BE2C (cell line): ENCODE measurements at regions not wholly inside any gene's neighbourhood (a gene's known extent, or its start where the extent isn't known, plus 50 kb on each side); places are given as distances from the start of the nearest gene placed in this dataset.

Experiments used
- DNase-seq: peaks from one replicate; pipeline ENCODE4 v3.0.0-alpha.2; 2020
- H3K27me3 ChIP-seq: fragments of 250-450 bp; sonication (Bioruptor Pico); 2 replicates; pipeline ENCODE4 v1.5.1; 2020; ENCODE audit warnings: mild to moderate bottlenecking
- H3K36me3 ChIP-seq: fragments of 250-450 bp; sonication (Bioruptor Pico); 2 replicates; pipeline ENCODE4 v1.5.1; 2020; ENCODE audit warnings: mild to moderate bottlenecking
- H3K4me1 ChIP-seq: fragments of 250-450 bp; sonication (Bioruptor Pico); 2 replicates; pipeline ENCODE4 v1.5.1; 2020
- H3K4me3 ChIP-seq: 2 replicates; pipeline ENCODE4 v1.5.1; 2011; ENCODE audit warnings: low read depth, low read length
- H3K9me3 ChIP-seq: fragments of 250-450 bp; sonication (Bioruptor Pico); 2 replicates; pipeline ENCODE4 v1.5.1; 2020
- TF ChIP-seq, protein P1 (sequence below): IDR thresholded peaks from 2 replicates; pipeline ENCODE4 v1.5.1; 2012; ENCODE audit warnings: mild to moderate bottlenecking, low read depth, low read length

DNA sequence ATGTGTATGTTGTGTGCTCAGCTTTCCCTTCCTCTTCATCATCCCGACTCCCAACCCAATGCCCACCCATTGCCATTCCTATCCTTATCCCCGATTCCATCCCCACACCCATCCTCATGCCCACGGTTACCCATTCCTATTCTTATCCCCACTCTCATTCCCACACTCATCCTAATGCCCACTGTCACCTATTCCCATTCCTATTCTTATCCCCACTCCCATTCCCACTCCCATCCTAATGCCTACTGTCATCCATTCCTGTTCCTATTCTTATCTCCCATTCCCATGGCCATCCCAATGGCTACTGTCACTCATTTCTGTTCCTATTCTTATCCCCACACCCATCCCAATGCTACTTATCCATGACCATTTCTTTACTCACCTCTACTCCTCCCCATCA, 254.1 kb downstream of the DHX35 start:
- Histone ChIP-seq H3K27me3 (no peaks in the 10 kb centered on the region; the same call in 1 of the 2 replicates), H3K4me1 (peaks cover 8% of the 10 kb centered on the region)
- DNase-seq: no peak

DNA sequence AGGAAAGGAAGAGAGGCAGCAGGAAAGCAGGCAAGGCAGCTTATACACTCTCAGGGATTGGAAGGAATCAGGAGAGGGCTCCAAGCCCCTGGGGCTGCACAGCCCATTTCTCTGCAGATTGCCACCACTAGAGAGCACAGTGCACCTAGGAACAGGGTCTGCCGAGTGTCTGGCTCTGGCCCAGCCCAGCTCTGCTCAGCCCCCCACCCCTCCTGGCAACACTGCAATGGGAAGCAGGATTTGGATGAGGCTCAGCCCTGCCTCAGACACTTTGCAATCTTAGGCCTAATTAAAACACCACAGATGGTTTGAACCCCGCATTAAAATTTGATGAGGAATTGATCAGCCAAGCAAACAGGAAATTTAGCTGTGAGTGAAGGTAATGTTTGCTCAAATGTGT, 252.7 kb downstream of the DHX35 start:
- H3K36me3 ChIP-seq: no peaks in the 10 kb centered on the region
- peaks cover 12% of the 10 kb centered on the region for H3K4me1 ChIP-seq
- H3K27me3 ChIP-seq: no peaks in the 10 kb centered on the region; the same call in 1 of the 2 replicates
- DNase-seq: peak; percentile 51
- H3K4me3 ChIP-seq: no peak overlapping the region
- TF ChIP-seq, protein P1, sequence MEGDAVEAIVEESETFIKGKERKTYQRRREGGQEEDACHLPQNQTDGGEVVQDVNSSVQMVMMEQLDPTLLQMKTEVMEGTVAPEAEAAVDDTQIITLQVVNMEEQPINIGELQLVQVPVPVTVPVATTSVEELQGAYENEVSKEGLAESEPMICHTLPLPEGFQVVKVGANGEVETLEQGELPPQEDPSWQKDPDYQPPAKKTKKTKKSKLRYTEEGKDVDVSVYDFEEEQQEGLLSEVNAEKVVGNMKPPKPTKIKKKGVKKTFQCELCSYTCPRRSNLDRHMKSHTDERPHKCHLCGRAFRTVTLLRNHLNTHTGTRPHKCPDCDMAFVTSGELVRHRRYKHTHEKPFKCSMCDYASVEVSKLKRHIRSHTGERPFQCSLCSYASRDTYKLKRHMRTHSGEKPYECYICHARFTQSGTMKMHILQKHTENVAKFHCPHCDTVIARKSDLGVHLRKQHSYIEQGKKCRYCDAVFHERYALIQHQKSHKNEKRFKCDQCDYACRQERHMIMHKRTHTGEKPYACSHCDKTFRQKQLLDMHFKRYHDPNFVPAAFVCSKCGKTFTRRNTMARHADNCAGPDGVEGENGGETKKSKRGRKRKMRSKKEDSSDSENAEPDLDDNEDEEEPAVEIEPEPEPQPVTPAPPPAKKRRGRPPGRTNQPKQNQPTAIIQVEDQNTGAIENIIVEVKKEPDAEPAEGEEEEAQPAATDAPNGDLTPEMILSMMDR: peak; percentile 52
- H3K9me3 ChIP-seq: no peaks in the 10 kb centered on the region

More for the DNA sequence above, 254.1 kb downstream of the DHX35 start:
- Histone ChIP-seq H3K4me3 (no peak overlapping the region), H3K36me3 (no peaks in the 10 kb centered on the region), H3K9me3 (no peaks in the 10 kb centered on the region)
- TF ChIP-seq, protein P1: no peak

DNA sequence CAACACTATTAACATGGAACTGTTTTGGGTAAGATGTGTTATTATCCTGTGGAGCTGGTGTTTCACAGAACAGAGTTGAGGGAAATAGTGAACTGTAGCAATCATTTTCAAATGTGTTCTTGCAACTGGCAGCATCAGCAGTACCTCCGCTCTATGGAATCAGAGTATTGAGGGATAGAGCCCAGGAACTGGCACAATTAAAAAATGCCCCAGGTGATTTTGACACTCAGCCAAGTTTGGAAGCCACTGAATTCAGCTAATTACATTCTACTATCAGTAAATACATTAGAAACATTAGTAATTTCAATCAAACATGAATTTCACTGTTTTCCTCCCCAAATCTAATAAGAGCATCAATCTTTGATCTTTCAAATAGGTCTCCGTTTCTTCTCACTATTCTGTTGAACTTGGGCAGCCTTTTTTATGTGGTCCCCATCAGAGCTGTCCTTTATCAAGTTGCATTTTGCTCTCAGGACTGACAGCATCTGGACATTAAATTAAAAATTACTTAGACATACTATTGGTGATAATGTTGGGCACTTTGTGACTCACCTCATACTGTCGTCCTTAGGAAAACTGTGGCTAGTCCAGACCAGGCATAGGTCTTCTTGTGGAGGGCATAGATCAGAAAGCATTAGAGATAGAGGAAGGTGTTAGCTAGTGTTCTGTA, 251.5 kb downstream of the DHX35 start:
- H3K27me3 ChIP-seq: no peaks in the 10 kb centered on the region
- H3K4me3 ChIP-seq: no peak overlapping the region
- H3K36me3 ChIP-seq: no peaks in the 10 kb centered on the region
- peaks cover 12% of the 10 kb centered on the region for H3K4me1 ChIP-seq
- H3K9me3 ChIP-seq: no peaks in the 10 kb centered on the region
- TF ChIP-seq, protein P1: no peak
- DNase-seq: peak; percentile 57

DNA sequence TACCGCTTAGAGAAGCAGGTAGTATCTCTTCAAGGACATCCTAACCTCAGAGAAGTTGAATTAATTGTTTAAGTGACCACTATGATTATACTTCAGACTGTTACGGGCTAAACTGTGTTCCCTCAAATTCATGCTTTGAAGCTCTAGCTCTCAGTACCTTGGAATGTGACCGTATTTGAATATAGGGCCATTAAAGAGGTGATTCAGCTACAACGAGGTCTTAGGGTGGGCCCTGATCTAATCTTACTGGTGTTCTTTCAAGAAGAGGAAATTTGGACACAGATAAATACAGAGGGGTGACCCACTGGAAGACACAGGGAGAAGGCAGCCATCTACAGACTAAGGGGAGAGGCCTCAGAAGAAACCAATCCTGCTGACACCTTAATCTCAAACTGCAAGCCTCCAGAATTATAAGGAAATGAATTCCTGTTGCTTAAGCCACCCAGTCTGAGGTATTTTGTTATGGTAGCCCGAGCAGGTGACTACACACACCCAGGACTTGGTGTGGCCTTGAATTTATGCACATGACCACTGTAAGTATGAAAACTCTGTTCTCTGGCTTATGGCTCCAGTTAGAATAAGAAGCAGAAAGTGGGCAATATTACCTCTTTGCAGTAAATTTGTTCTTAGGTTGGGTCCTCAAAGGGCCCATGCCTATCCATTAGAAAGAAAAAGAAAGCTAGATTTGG, 249.1 kb downstream of the DHX35 start:
- DNase-seq: no peak
- TF ChIP-seq, protein P1: no peak
- H3K36me3 ChIP-seq: no peaks in the 10 kb centered on the region
- H3K4me3 ChIP-seq: no peak overlapping the region
- H3K9me3 ChIP-seq: no peaks in the 10 kb centered on the region
- H3K4me1 ChIP-seq: peaks cover 12% of the 10 kb centered on the region
- H3K27me3 ChIP-seq: no peaks in the 10 kb centered on the region

DNA sequence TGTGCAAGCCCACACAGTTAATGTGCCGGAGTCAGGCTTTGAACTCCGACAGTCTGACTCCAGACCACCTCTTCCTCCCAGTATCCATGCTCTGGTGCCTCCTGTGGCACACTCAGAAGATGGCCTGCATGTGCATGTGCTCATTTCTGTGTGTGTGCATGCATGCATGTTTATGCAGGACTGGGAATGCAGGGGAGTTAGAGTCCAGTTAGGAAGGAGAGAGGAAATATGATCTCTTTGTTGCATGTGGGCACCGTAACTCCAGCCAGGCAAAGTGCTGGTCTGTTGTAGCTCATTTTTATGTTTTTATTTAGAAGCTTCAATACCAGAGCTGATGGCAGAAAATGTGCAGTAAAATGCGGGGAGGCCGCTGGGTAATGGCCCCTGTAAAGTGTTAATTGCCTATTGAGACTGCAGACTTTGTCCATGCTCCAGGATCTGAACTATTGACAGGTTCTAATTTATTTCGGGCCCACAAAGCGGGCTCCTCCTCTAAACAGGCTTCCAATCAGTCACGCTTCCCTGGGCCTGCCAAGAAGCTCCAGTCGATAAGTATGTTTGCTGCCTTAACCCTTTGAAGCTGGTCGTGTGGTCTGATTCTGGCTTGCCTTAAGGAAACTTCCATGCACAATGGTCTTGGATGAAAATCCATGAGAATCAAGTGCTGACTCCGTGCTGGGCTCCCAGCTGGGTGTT, 248.3 kb downstream of the DHX35 start:
- H3K4me3 ChIP-seq: no peak overlapping the region
- no peaks in the 10 kb centered on the region for H3K27me3 ChIP-seq
- TF ChIP-seq, protein P1: no peak
- DNase-seq: no peak
- no peaks in the 10 kb centered on the region for H3K36me3 ChIP-seq
- peaks cover 12% of the 10 kb centered on the region for H3K4me1 ChIP-seq
- H3K9me3 ChIP-seq: no peaks in the 10 kb centered on the region
